OCI-LY7 (cell line): ENCODE measurements at regions not wholly inside any gene's neighbourhood (a gene's known extent, or its start where the extent isn't known, plus 50 kb on each side); places are given as distances from the start of the nearest gene placed in this dataset.

Experiments used
- CTCF ChIP-seq: fragments of 200-600 bp; sonication (generic); conservative IDR thresholded peaks from 2 replicates; pipeline ENCODE4 v1.5.1; 2014; ENCODE audit warnings: mild to moderate bottlenecking, antibody characterized with exemption, low read length, moderate library complexity, mixed read lengths
- EZH2phosphoT487 ChIP-seq: fragments of 200-600 bp; sonication (generic); IDR thresholded peaks from 2 replicates; pipeline ENCODE4 v1.6.1; 2018; ENCODE audit warnings: low read depth, borderline replicate concordance, mild to moderate bottlenecking, mixed run types, antibody characterized with exemption, low read length, moderate library complexity, mixed read lengths

GRCh38 chr15:93189561-93189960, 100.5 kb upstream of the RGMA start:
- no peak for TF ChIP-seq CTCF
- no peak for TF ChIP-seq EZH2phosphoT487
